H4 (cell line): ENCODE measurements at regions not wholly inside any gene's neighbourhood (a gene's known extent, or its start where the extent isn't known, plus 50 kb on each side); places are given as distances from the start of the nearest gene placed in this dataset.

Experiments used
- DNase-seq: peaks from one replicate; pipeline ENCODE4 v3.0.0-alpha.2; 2015; ENCODE audit warnings: low spot score

GRCh38 chr3:55242921-55243320 lies 244.2 kb downstream of the WNT5A start:
- DNase-seq: no peak

- DNase-seq: no peak
Measured at GRCh38 chr3:55241098-55241497, 246.0 kb downstream of the WNT5A start.

GRCh38 chr3:55235416-55235815 lies 251.7 kb downstream of the WNT5A start:
- DNase-seq: peak; percentile 44

GRCh38 chr3:55226696-55227095 lies 260.4 kb downstream of the WNT5A start:
- no peak for DNase-seq

- no peak for DNase-seq
Measured at GRCh38 chr3:55218577-55218976, 268.5 kb downstream of the WNT5A start.

GRCh38 chr3:55207744-55208143 lies 279.4 kb downstream of the WNT5A start:
- no peak for DNase-seq

- no peak for DNase-seq
Measured at GRCh38 chr3:55205990-55206389, 278.1 kb upstream of the LRTM1 start.

- no peak for DNase-seq
Measured at GRCh38 chr3:55204417-55204816, 276.6 kb upstream of the LRTM1 start.

GRCh38 chr3:55203546-55203945 lies 275.7 kb upstream of the LRTM1 start:
- no peak for DNase-seq

- no peak for DNase-seq
Measured at GRCh38 chr3:55203006-55203405, 275.1 kb upstream of the LRTM1 start.

GRCh38 chr3:55202326-55202725 lies 274.5 kb upstream of the LRTM1 start:
- DNase-seq: peak; percentile 35

- no peak for DNase-seq
Measured at GRCh38 chr3:55201779-55202178, 273.9 kb upstream of the LRTM1 start.

- DNase-seq: no peak
Measured at GRCh38 chr3:55200906-55201305, 273.0 kb upstream of the LRTM1 start.

- peak; percentile 23 for DNase-seq
Measured at GRCh38 chr3:55198554-55198953, 270.7 kb upstream of the LRTM1 start.

- DNase-seq: no peak
Measured at GRCh38 chr3:55197021-55197420, 269.2 kb upstream of the LRTM1 start.

GRCh38 chr3:55196495-55196894 lies 268.6 kb upstream of the LRTM1 start:
- no peak for DNase-seq

- no peak for DNase-seq
Measured at GRCh38 chr3:55194376-55194775, 266.5 kb upstream of the LRTM1 start.

- peak; percentile 69 for DNase-seq
Measured at GRCh38 chr3:55191911-55192775, 264.3 kb upstream of the LRTM1 start.

GRCh38 chr3:55190331-55190730 lies 262.5 kb upstream of the LRTM1 start:
- peak; percentile 27 for DNase-seq

- DNase-seq: peak; percentile 89
Measured at GRCh38 chr3:55189359-55189801, 261.5 kb upstream of the LRTM1 start.

GRCh38 chr3:55185380-55185779 lies 257.5 kb upstream of the LRTM1 start:
- peak; percentile 53 for DNase-seq

- no peak for DNase-seq
Measured at GRCh38 chr3:55183201-55183600, 255.3 kb upstream of the LRTM1 start.

GRCh38 chr3:55180936-55181535 lies 253.2 kb upstream of the LRTM1 start:
- DNase-seq: no peak
